Spleen (tissue), 7 donors: ENCODE measurements at regions not wholly inside any gene's neighbourhood (a gene's known extent, or its start where the extent isn't known, plus 50 kb on each side); places are given as distances from the start of the nearest gene placed in this dataset.

Experiments
- CTCF ChIP-seq, 11 experiments: fragments of 200-600 bp in 7 of 11; fragments of 450-650 bp in 4 of 11; sonication (generic) in 4 of 11; IDR thresholded peaks in 8 of 11; conservative IDR thresholded peaks in 3 of 11; 1 replicate in 7 of 11; 2 replicates in 4 of 11; pipeline versions ENCODE4 v1.4.0 to v1.8.0; 2016 to 2021; ENCODE audit warnings: antibody characterized with exemption in 11 of 11, inconsistent platforms in 4 of 11, mild to moderate bottlenecking in 1 of 11
- POLR2A ChIP-seq, 3 donors: fragments of 450-650 bp; IDR thresholded peaks; one replicate each; pipeline ENCODE4 v1.5.1; 2017; ENCODE audit warnings: antibody characterized with exemption in 3 of 3, mild to moderate bottlenecking in 1 of 3
- donor health status: DM: no; HTN: no; CAD: no; lungs with moderate emphysema.
- donor health status: DM: no; HTN: no; CAD: no.
- donor health status: DM: no; HTN: no; CAD: no.

GRCh38 chr1:238833919-238834318, 552.4 kb upstream of the CHRM3 start:
- TF ChIP-seq POLR2A (IDR thresholded peaks at IDR 0.05) (no peak), CTCF (IDR thresholded peaks at IDR 0.05 in 8 of 11, conservative IDR thresholded peaks at IDR 0.05 in 3 of 11) (no peak)
